GM10847 (cell line): ENCODE measurements at regions not wholly inside any gene's neighbourhood (a gene's known extent, or its start where the extent isn't known, plus 50 kb on each side); places are given as distances from the start of the nearest gene placed in this dataset.

Experiments used
- POLR2A ChIP-seq: IDR thresholded peaks from 2 replicates; pipeline ENCODE4 v1.6.1; 2011; ENCODE audit not compliant: insufficient read length; ENCODE audit errors: extremely low read depth

DNA sequence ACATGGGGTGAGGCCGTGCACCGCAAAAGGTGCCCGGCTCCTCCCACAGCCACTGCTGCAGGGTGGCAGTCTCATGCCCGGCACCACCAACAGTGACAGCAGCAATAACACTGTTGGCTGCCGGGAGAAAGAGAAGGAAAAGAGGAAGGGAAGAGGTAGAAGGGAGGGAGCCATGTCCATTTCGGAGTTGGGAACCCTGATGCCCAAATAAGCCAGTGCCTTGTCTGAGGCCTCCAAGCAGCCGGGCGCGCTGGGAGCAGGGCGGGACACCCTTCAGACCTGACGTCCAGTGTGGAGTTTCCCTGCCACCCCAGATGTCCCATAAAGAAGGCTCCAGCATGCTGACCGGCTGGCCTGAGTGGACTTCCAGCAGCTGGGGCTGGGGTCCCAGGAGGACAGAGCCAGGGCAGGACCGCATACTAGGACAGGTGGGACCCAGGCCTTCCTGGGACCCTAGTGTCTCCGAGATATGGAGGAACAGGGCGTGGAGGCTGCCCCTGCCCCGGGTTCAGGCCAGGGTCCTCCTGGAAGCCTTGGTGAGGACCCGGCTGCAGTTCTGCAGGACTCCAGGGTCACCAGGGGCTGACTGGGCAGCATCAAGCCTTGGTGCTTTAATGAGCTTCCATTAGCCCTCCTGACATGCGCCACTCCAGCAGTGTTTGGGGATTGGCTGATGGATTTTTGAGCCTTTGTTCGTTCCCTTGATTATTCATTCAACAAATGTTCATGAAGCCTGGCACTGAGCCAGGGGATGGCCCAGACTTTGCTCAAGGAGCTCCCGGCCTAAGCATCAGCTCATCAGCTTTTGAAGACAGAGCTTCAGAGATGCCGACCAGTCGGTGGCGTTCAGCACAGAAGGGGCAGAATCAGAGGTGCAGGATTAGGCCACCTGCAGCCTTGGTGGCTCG is 223.6 kb upstream of the CIBAR2 start:
- no peak for TF ChIP-seq POLR2A

DNA sequence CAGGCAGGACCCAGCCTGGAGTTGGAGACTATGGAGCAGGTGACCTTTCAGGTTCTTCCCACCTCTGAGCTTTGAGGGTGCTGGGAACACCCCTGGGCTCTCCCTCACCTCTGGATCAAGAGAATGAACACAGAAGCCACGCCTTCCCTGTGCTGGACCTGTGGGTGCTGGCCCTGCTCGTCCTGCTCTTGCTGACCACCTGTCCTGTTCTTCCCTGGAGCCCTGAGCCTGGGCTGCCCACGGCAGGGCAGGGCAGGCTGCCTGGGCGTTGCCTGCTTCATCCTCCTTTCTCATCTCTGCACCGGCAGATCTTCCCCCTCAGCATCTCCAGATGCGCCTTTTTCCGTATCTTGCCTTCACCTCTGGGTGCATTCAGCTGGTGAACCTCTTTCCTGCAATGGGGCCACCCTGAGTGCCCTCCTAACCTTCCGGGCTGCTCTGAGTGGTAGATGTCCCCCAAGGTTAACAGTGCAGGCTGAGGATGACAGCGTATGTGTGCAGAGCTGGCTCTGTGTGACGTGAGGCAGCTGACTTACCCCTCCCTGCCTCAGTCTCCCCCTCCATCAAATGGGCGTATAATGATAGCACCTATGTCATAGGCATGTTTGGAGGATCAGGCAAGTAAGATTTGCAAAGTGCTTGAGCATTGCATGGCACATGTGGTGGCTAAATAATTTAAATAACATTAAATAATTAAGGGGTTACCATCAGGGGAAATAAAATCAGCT is 225.8 kb upstream of the CIBAR2 start:
- TF ChIP-seq POLR2A = no peak

DNA sequence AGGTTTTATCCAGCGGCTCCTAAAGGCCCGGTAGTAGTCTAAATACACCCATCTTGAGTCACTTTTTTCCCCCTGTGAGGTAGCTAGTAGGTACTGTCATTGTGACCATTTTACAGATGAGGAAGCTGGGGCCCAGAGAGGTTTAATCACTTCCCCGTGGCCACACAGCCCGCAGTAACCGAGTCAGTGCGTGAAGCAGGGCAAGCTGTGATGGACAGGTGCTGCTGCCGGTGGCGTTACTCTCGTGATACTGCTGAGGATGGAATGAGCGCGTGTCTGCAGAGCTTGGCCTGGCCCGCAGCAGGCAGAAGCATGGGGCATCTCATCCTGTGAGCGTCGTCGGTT is 226.3 kb upstream of the CIBAR2 start:
- TF ChIP-seq POLR2A = no peak

DNA sequence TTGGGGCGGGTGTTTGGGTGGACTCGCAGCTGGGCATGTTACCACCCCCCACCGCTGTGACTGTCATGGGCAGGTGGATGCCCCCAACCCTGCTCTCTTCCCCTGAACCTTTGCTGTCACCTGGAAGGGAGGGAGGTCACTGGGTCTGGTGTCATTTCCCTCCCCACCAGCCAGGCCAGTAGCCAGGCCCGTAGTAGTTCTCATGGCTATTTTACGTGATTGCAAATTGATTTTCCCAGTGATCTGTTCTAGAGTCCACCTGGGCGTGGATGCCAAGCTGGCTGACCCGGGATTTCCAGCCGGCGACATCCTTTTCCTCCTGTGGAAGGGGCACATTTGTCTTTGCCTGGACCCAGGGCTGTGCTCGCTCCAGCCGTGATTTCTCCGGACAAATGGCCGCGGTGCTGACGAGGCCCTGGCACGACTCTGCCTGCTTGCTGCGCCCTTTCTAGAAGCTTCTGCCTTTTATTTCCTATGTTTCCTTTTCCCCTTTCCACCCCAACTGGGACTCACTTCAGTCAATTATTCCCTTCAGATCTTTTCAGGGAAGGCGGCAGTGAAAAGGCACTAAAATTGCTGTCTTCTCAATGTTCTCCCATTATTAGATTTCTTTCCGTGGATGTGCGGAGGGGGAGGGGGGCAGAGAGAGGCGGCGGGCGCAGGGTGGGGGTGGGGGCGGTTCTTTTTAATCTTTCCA is 226.9 kb upstream of the CIBAR2 start:
- no peak for TF ChIP-seq POLR2A

DNA sequence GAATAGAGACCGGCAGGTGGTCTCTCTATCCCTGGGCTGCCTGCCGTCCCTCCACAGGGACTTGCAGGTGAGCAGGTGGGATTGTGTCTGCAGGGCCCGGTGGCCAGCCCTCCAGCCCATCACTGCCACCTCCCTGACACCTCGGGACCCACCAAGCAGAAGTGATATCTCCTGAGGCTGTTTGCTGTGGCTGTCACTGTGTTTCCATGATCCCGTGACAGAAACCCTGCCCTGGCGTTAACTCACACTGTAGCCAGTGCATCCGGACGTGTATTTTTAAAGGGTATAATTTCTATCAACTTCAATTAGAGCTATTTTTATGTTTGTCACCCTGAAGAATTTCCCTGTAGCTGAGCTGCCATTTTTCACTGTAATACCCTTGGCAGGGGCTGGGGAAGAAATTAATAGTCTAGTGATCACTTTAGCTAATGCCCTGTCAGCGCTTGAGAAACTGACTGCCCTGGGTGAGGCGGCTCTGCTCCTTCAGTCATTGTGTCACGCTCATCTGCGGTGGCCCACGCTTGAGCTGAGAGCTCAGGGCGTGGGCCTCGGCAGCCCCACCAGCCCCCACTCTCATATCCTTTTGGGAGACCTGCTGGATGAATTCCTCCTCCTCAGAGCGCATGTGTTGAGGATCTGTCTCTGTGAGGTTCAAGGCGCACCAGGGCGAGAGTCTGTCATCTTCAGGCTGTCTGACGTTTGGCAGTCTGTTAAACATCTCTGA is 229.9 kb upstream of the CIBAR2 start:
- no peak for TF ChIP-seq POLR2A

DNA sequence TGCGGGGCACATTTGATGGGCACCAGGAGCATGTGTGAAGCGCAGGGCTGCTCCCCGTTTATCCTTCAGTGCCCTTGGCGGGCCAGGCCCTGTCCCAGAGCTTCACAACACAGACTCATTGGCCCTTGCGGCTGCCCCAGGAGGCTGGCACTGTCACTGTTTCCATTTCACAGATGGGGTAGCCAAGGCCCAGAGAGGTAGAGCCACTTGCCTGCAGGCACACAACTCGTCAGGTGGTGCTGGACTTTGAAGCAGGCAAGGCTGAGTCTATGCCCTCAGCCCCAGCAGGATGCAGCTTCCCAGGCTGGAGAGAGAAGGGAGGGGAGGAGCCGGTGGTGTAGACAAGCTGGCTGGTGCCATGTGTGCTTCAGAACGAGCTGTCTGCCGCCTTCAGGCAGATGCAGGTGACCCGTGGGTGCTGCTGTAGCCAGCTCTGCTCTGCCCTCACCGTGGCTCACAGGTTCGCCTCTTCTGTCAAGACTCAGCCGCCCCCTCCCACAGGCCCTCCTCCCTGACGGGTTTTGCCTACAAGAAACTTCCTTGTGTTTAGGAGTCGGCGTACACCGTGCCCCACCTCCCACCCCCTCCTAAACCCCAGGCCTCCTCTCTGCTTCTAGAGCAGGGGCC is 232.3 kb upstream of the CIBAR2 start:
- no peak for TF ChIP-seq POLR2A

DNA sequence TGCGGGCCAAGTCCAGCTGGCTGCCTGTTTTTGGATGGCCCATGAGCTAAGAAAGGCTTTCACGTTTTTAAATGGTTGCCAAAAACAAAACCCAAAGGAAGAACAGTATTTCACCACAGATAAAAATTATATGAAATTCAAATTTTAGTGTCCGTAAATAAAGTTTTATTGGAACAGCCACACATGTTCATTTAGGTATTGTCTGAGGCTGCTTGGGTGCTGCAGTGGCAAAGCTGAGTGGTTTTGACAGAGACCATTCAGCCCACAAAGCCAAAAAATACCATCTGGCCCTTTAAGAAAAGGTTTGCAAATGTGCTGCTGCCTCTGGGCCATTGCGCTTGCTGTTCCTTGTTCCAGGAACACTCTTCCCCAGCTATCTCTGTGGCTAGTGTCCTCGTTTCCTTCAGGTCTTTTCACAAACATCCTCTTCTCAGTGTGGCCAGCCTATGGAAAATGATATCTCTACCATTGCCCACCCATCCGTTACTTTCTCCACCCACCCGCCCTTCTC is 232.9 kb upstream of the CIBAR2 start:
- no peak for TF ChIP-seq POLR2A

DNA sequence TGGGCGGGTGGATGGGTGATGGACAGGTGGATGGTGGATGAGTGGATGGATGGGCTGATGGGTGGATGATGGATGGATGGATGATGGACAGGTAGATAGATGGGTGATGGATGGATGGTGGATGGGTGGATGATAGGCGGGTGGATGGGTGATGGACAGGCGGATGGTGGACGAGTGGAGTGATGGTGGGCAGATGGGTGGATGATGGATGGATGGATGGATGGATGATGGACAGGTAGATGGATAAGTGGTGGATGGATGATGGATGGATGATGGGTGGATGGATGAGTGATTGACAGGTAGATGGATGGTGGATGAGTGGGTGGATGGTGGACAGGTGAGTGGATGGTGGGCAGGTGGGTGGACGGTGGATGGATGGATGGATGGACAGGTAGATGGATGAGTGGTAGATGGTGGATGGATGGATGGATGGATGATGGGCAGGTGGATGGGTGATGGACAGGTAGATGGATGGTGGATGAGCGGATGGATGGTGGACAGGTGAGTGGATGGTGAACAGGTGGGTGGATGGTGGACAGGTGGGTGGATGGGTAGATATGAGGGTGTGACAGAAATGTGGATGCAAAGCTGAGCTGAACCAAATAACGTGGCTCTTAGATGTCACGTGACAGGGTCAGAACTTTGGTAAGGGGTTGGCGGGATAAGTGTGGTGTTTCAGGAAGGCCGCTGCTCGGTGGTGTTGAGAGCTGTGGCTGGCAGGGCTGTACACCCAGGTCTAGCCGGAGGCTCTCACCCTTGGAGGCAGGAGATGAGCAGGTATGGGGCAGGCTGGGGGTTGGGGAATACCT is 234.3 kb upstream of the CIBAR2 start:
- TF ChIP-seq POLR2A = no peak

DNA sequence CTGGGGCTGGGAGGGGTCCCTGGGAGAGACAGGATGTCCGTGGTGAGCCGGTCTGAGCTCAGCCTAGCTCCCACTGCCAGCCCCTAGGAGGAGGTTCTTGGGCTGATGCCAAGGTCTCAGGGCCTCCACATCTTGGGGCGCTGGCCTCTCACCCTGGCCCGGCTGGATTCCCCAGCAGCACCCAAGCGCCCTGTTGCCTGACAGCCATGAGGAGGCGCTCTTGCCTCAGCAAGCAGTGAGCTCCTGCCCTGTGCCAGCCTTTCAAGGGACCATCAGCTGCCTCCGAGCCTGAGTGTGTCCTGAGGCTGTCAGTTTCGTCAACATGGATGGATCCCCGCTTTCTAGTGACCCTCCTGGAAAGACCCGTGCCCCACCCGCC is 234.9 kb upstream of the CIBAR2 start:
- no peak for TF ChIP-seq POLR2A

DNA sequence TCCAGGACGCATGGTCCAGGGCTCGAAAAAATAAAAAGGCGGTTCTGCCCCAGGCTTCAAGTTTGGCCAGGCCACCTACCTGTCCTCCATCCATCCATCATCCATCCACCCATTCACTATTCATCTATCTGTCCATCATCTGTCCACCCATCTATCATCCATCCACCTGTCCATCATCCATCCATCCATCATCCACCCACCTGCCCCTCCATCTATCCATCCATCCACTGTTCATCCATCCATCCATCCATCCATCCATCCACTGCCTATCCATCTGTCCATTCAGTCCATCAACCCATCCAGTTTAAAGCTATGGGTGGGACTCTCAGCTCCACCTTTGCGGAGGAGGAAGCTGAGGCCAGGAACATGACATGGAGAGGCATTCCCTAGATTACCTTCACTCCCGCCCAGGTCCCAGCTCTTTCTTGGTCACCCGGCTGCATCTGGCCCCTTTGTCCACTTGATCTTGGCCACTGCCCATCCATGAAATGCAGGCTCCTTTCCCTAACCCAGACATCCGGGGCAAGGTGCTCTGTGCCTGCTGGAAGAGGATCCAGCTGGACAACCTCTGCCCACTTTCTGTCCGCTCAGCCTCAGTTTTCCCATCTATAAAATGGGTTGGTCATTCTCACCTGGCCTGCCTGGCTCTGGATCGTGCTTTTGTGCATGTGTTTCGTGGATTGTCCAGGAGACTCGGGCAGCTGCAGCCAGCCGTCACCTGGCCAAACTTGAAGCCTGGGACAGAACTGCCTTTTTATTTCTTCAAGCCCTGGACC is 236.0 kb upstream of the CIBAR2 start:
- no peak for TF ChIP-seq POLR2A

DNA sequence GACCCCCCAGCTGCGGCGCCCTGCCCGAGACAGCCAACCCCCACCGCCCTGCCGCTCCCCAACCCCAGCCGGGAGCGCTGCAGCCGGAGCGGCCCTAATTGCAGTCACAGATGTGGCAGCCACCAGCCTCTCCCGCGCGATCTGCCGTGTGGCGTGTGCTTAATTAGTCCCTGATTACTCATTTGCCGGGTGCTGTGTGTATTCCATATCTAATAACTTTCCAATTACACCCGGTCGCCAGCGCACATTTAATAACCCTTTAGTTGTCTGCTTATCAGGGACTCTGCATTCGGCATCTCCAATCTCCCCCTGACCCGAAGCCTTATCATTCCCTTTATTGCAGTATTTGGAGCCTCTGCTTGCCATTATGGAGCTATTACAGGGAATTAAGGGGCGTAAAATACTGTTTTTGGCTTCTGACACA is 236.7 kb upstream of the CIBAR2 start:
- TF ChIP-seq POLR2A = no peak

DNA sequence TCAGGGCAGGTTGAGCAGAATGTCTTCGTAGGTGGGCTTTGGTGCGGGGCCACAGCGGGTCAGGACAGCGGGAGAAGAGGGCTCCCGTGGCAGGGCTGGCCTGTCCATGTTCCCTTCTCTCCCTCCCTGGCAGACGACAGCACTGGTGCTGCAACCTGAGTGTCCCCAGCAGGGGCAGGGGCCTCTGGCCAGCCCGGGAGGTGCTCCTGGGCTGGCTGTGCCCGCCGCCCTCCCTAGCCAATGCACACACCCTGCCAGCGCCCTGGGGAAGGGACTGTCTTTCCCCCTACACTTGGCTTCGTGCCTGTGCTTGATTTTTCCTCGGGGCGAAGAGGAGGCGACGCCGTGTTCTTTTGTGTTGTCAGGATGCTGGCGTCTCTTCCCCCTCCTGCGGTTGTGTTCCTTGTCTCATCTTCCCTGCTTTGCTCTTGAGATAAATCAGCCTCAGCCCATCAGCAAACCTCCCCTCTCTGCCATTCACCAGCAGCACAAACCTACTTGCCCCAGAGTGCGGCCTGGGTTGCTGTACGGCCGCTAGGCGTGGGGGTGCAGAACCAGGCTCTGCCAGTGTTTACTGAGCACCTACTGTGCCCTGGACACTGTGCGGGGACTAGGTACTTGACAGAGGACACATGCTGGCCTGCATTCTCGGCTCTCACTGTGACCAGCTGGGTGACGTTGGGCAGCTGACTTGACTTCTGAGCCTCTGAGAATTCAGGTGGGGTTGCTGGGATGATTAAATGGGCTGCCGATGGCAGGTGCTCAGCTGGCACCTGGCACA is 237.3 kb upstream of the CIBAR2 start:
- no peak for TF ChIP-seq POLR2A
